ENCODE measurements at regions not wholly inside any gene's neighbourhood (a gene's known extent, or its start where the extent isn't known, plus 50 kb on each side); places are given as distances from the start of the nearest gene placed in this dataset.
A peak's percentile ranks its signal among the peaks of the same experiment; 100 is the strongest.

- Histone ChIP-seq H3K4me3 (ENCODE audit: low read length) (no peak overlapping the region), H4K20me1 (ENCODE audit: insufficient read depth, low read length) (no peaks in the 10 kb centered on the region), H3K4me2 (ENCODE audit: low read length) (no peak overlapping the region), H3K9me3 (ENCODE audit: insufficient read depth, low read length) (no peaks in the 10 kb centered on the region), H3K9ac (ENCODE audit: low read length) (no peak overlapping the region), H3K27me3 (ENCODE audit: low read depth, low read length) (peaks cover 31% of the 10 kb centered on the region), H3K79me2 (ENCODE audit: low read length) (no peaks in the 10 kb centered on the region), H3K36me3 (replicated peaks; ENCODE audit: low read depth, low read length) (no peaks in the 10 kb centered on the region), H3K4me1 (ENCODE audit: low read length) (peaks cover 2% of the 10 kb centered on the region), H3K27ac (ENCODE audit: low read length) (no peak overlapping the region), H2AFZ (ENCODE audit: low read depth, low read length) (no peak overlapping the region)
- TF ChIP-seq CTCF (IDR thresholded peaks at IDR 0.05; ENCODE audit: low read depth, low read length) (peak; percentile 5; the same call in 1 of the 2 replicates), EZH2phosphoT487 (IDR thresholded peaks at IDR 0.05; ENCODE audit: low read depth) (no peak)
These were observed 158.8 kb upstream of the GSE1 start for GRCh38 chr16:85454171-85454872.

GRCh38 chr16:85455534-85455933, 157.6 kb upstream of the GSE1 start:
- Histone ChIP-seq H3K4me1 (ENCODE audit: low read length) (no peaks in the 10 kb centered on the region), H3K4me2 (ENCODE audit: low read length) (no peak overlapping the region), H3K9ac (ENCODE audit: low read length) (no peak overlapping the region), H3K79me2 (ENCODE audit: low read length) (no peaks in the 10 kb centered on the region), H3K36me3 (replicated peaks; ENCODE audit: low read depth, low read length) (no peaks in the 10 kb centered on the region), H3K4me3 (ENCODE audit: low read length) (no peak overlapping the region), H2AFZ (ENCODE audit: low read depth, low read length) (no peak overlapping the region), H3K27me3 (ENCODE audit: low read depth, low read length) (peaks cover 35% of the 10 kb centered on the region), H3K9me3 (ENCODE audit: insufficient read depth, low read length) (no peaks in the 10 kb centered on the region), H3K27ac (ENCODE audit: low read length) (no peak overlapping the region), H4K20me1 (ENCODE audit: insufficient read depth, low read length) (no peaks in the 10 kb centered on the region)
- TF ChIP-seq CTCF (IDR thresholded peaks at IDR 0.05; ENCODE audit: low read depth, low read length) (no peak), EZH2phosphoT487 (IDR thresholded peaks at IDR 0.05; ENCODE audit: low read depth) (no peak)

- no peak overlapping the region for H2AFZ ChIP-seq (ENCODE audit: low read depth, low read length)
- H3K9me3 ChIP-seq (ENCODE audit: insufficient read depth, low read length) = no peaks in the 10 kb centered on the region
- no peak overlapping the region for H3K4me2 ChIP-seq (ENCODE audit: low read length)
- no peaks in the 10 kb centered on the region for H3K4me1 ChIP-seq (ENCODE audit: low read length)
- H3K9ac ChIP-seq (ENCODE audit: low read length) = no peak overlapping the region
- no peak overlapping the region for H3K4me3 ChIP-seq (ENCODE audit: low read length)
- no peaks in the 10 kb centered on the region for H4K20me1 ChIP-seq (ENCODE audit: insufficient read depth, low read length)
- no peak for TF ChIP-seq EZH2phosphoT487 (IDR thresholded peaks at IDR 0.05; ENCODE audit: low read depth)
- TF ChIP-seq CTCF (IDR thresholded peaks at IDR 0.05; ENCODE audit: low read depth, low read length) = no peak
- H3K27ac ChIP-seq (ENCODE audit: low read length) = no peak overlapping the region
- no peaks in the 10 kb centered on the region for H3K79me2 ChIP-seq (ENCODE audit: low read length)
- no peaks in the 10 kb centered on the region for H3K36me3 ChIP-seq (replicated peaks; ENCODE audit: low read depth, low read length)
- peaks cover 50% of the 10 kb centered on the region for H3K27me3 ChIP-seq (ENCODE audit: low read depth, low read length)
These were observed 155.8 kb upstream of the GSE1 start for GRCh38 chr16:85457366-85457765.

- Histone ChIP-seq H3K9me3 (ENCODE audit: insufficient read depth, low read length) (no peaks in the 10 kb centered on the region), H3K4me2 (ENCODE audit: low read length) (no peak overlapping the region), H3K27me3 (ENCODE audit: low read depth, low read length) (peaks cover 50% of the 10 kb centered on the region), H3K4me3 (ENCODE audit: low read length) (no peak overlapping the region), H2AFZ (ENCODE audit: low read depth, low read length) (no peak overlapping the region), H3K4me1 (ENCODE audit: low read length) (no peaks in the 10 kb centered on the region), H4K20me1 (ENCODE audit: insufficient read depth, low read length) (no peaks in the 10 kb centered on the region), H3K27ac (ENCODE audit: low read length) (no peak overlapping the region), H3K36me3 (replicated peaks; ENCODE audit: low read depth, low read length) (no peaks in the 10 kb centered on the region), H3K79me2 (ENCODE audit: low read length) (no peaks in the 10 kb centered on the region), H3K9ac (ENCODE audit: low read length) (no peak overlapping the region)
- no peak for TF ChIP-seq EZH2phosphoT487 (IDR thresholded peaks at IDR 0.05; ENCODE audit: low read depth)
- TF ChIP-seq CTCF (IDR thresholded peaks at IDR 0.05; ENCODE audit: low read depth, low read length) = no peak
These were observed 154.2 kb upstream of the GSE1 start for GRCh38 chr16:85458968-85459367.
